HFF-Myc (cell line): ENCODE measurements at regions not wholly inside any gene's neighbourhood (a gene's known extent, or its start where the extent isn't known, plus 50 kb on each side); places are given as distances from the start of the nearest gene placed in this dataset.

Experiments
- DNase-seq: peaks from one replicate; pipeline ENCODE4 v3.0.0-alpha.2; 2011; ENCODE audit warnings: low read depth; ENCODE audit errors: extremely low read depth
- H3K4me3 ChIP-seq: replicated peaks from 2 replicates; pipeline ENCODE4 v1.5.1; 2011; ENCODE audit warnings: low read depth, mild to moderate bottlenecking, control low read depth, low read length
- TF ChIP-seq, protein P1 (sequence below): IDR thresholded peaks from 2 replicates; pipeline ENCODE4 v1.5.1; 2012; ENCODE audit warnings: mild to moderate bottlenecking, low read depth, low read length, control low read depth; ENCODE audit errors: missing control alignments

DNA sequence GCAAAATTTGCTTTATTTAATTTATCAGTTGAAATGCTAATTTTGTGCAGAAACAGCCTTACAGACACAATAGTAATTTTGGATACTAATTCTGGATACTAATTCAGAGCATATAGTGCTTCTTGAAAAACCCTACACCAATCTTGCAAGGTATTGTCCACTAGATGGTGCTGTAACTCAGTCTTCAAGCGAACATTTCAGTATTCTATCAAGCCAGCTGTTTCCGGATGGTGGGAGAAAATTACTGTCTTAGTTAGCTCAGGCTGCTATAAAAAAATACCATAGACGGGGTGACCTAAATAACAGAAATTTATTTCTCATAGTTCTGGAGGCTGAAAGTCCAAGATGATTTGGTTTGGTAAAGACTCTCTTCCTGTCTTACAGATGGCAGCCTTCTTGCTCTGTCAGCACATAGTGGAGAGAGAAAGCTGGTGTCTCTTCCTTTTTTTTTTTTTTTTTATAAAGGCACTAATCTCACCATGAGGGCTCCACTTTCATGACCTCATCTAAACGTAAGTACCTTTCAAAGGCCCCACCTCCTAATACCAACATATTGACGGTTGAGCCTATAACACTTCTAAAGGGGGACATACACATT is 1306.5 kb upstream of the CDH9 start:
- H3K4me3 ChIP-seq, result no peak overlapping the region
- DNase-seq, result no peak
- TF ChIP-seq, protein P1, sequence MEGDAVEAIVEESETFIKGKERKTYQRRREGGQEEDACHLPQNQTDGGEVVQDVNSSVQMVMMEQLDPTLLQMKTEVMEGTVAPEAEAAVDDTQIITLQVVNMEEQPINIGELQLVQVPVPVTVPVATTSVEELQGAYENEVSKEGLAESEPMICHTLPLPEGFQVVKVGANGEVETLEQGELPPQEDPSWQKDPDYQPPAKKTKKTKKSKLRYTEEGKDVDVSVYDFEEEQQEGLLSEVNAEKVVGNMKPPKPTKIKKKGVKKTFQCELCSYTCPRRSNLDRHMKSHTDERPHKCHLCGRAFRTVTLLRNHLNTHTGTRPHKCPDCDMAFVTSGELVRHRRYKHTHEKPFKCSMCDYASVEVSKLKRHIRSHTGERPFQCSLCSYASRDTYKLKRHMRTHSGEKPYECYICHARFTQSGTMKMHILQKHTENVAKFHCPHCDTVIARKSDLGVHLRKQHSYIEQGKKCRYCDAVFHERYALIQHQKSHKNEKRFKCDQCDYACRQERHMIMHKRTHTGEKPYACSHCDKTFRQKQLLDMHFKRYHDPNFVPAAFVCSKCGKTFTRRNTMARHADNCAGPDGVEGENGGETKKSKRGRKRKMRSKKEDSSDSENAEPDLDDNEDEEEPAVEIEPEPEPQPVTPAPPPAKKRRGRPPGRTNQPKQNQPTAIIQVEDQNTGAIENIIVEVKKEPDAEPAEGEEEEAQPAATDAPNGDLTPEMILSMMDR, result no peak

DNA sequence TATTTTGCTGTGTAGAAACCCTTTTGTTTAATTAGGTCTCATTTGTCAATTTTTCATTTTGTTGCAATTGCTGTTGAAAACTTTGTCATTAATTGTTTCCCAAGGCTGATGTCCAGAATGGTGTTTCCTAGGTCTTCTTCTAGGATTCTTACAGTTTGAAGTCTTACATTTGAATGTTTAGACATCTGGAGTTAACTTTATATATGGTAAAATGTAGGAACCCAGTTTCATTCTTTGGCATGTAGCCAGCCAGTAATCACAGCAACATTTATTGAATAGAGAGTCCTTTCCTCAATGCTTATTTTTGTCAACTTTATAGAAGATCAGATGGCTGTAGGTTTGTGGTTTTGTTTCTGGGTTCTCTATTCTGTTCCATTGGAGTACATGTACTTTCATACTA is 1290.8 kb upstream of the CDH9 start:
- TF ChIP-seq, protein P1, result no peak
- H3K4me3 ChIP-seq, result no peak overlapping the region

DNA sequence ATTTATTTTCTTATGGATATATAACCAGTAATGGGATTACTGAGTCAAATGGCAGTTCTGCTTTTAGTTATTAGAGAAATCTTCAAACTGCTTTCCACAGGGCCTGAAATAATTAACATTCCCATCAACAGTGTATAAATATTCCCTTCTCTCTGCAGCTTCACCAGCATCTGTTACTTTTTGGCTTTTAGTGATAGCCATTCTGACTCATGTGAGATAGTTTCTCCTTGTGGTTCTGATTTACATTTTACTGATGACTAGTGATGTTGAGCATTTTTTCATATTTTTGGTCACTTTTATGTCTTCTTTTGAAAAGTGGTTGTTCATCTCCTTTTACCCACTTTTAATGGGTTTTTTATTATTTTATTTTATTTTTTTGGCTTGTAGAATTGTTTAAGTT is 1290.3 kb upstream of the CDH9 start:
- TF ChIP-seq, protein P1, result no peak
- no peak for DNase-seq
- H3K4me3 ChIP-seq, result no peak overlapping the region

More for the DNA sequence above, 1290.8 kb upstream of the CDH9 start:
- no peak for DNase-seq

DNA sequence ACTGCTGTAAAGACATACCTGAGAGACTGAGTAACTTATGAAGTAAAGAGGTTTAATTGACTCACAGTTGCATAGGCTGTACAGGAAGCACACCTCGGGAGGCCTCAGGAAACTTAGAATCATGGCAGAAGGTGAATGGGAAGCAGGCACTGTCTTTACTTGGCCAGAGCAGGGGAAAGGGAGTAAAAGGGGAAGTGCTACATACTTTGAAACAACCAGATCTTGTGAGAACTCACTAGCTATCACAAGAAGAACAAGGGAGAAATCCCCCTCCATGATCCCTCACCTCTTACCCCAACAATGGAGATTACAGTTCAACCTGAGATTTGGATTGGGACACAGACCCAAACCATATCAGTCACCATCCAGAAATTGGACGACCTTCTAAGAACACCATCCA is 1285.8 kb upstream of the CDH9 start:
- TF ChIP-seq, protein P1, result no peak

DNA sequence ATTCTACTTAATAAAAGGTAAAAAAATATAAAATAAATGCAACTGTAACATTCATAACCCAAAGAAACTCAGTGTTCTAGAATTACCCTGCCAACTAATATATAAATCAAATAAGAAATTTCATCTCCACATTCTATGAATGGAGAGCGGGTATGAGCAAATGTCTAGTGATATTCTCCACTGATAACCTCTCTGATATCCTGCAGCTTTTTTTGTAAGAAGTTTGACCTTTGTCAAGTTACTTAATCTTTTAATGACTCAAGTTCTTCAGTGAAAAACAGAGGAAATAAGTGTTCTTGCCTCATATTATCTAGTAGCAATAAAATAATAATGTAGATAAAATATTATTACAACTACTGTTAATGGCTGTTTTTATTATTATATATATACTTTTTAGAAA is 1275.6 kb upstream of the CDH9 start:
- TF ChIP-seq, protein P1, result no peak
- DNase-seq, result no peak
- H3K4me3 ChIP-seq, result no peak overlapping the region

More for the DNA sequence above, 1285.8 kb upstream of the CDH9 start:
- H3K4me3 ChIP-seq, result no peak overlapping the region
- no peak for DNase-seq

DNA sequence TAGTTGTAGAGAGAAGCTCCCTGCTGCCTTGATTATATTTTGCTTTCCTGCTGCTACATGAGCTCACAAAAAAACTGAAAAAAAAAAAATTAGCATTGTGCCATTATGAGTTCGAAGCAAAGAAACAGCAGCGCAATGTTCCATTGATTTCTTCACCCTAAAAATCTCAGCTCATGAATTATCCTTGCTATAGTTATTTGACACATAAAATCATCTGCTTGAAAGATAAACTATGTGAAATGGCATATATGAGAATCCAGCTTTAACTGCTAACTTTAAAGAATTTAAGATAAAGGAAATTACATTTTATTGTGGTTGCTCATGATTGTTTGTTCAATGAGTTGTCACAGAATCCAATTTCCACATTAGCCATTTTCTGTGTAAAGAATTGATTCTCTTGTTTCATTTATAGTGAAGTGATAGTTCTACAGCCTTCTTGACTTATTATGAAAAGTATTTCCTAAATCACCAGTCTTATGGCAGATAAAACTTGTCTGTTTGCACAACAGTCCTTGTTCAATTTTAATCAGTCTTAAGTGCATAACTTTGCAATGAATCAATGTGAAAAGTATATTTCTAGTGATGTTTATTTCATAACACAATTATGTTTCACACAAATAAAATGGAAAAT is 1275.0 kb upstream of the CDH9 start:
- DNase-seq, result no peak
- TF ChIP-seq, protein P1, result no peak
- no peak overlapping the region for H3K4me3 ChIP-seq
